Adipose tissue (tissue), 3 donors: ENCODE measurements at regions not wholly inside any gene's neighbourhood (a gene's known extent, or its start where the extent isn't known, plus 50 kb on each side); places are given as distances from the start of the nearest gene placed in this dataset.

ENCODE experiments used
- H3K27ac ChIP-seq: one replicate; pipeline ENCODE4 v1.5.1; 2013; ENCODE audit warnings: low read depth, low read length
- WGBS, 3 donors: extraction: QIAGEN DNeasy Blood & Tissue Kit; methylation state at CpG; one replicate each; pipeline ENCODE4 v1.1.7; 2013; 5-methylcytosine and 5-hydroxymethylcytosine counted together
- donor health status: healthy with polysubstance abuse.
- donor health status: Bipolar disorder and iron deficiency.
- donor health status: healthy.

DNA sequence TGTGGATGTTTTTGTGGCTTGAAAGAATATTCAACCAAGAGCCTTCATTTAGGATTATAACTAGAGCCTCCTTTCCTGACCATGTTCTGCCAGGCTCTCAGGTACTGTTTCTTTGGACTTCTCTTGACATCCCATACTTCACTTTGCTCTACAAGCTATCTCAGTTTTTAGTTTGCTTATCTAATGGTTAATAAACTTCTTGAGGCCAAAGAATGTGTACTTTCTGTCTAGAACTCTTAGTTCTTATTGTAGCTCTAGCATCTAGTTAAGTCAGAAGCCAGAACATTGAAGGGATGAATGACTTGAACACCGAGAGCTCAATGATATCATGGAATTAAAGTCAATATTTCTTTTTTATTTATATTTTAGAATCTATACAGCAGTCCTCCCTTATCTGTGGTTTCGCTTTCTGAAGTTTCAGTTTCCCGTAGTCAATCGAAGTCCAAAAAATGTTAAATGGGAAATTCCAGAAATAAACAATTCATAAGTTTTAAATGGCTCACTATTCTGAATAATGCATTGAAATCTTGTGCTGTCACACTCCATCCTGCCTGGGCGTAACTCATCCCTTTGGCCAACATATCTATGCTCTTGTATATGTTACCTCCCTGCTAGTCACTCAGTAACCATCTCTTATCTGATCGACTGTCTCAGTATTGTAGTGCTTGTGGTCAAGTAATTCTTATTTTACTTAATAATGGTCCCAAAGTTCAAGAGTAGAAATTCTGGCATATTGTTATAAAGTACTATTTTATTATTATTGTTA lies 368.6 kb upstream of the RBMS3 start:
- H3K27ac ChIP-seq = no peak overlapping the region
- WGBS, 3 donors = 66 to 72% (median 70%) methylated on average over 6 of the region's 6 CpGs

DNA sequence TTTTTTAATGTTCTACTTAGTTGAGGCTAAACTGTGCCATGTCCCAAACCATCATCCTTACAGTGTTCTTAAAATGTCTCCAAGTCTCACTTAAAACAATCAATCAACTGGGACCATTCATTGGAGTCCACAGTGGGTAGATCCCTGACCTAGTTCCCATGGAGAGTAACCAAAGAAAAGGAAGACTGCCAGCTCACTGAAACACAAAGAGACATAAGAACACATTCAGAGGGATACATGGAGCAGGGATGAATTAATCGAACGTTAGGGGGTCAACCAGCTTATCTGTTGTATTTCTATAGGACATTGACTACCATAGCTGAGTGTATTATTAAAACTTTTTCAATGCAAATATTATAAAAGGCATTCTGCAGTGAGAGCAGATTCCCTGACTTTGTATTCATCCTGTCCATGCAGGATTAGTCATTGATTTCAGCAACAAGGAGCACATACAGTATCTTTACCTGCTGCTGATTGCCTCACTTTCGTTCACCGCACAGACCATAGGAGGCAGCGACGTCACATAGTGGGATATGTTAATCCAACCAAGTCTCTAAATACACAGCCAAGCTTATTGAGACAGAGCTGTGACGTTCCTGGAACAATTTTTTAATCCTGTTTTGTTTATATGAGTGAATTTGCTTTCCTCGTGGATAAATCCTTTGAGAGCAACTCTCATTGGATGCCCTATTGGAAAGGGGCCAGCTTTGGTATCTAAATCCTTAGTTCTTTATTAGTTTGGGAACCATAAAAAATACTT lies 364.9 kb upstream of the RBMS3 start:
- WGBS, 3 donors = 39 to 55% (median 51%) methylated on average over 8 of the region's 8 CpGs
- no peak overlapping the region for H3K27ac ChIP-seq

DNA sequence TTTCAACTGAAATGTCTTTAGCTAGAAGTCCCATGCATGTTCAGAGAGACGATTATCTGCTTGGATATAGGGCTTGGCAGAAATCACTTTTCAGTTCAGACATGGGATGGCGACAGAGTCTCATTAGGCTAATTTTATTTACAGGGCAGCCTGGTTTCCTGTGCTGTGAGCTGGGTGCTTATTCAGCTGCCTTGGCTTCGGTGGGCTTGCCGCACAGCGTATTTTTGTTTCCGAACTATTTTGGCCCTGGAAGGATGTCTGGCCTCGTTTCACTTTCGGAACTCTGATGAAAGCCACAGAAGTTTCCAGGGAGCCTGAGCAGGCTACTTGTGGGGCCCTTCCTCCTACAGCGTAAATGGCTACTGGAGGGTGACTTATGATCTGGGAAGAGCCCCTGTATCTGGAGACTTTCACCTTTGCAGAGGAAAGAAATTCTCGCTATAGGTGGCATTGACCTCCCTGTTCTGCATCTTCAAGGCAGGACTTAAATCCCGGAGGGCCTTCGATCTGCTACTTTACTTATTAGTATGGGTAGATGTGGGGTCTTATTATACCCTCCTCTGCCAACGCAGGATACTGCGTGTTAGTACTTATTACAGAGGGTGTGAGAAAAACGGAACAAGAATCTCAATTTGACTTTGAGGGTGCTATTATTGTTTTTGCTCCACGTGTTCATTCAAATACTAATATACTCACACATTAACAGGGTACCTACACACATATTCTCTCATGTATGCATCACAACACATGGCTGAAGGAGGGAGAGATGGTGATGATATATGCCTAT lies 364.0 kb upstream of the RBMS3 start:
- 46 to 68% (median 48%) methylated on average over 16 of the region's 16 CpGs for WGBS, 3 donors
- peak overlapping the region; percentile 22 for H3K27ac ChIP-seq

DNA sequence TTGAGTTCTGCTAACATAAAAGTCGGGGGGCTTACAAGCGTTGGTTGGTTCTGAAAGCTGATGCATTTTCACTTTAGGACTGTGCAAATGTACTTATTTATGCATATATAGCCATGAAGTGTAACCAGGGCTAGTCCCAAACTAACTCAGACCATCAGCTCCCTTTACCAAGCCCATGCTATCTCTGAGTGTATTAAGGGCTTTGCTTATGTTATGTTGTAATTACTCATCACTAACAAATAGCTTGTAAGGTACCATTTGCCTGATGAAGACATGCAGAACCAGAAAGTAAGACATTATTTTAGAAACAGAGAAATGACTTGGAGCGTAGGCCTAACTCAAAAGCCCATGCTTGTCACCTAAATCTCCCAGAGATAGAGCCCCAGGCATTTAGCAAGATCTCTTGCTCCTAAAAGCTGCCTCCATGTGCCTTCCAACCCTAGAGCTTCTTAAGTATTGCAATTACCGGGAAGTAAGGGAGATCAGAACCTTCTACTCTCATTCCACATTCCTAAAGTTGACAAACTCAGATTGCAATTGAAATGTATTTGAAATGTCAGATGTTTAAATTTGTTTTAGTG lies 362.9 kb upstream of the RBMS3 start:
- no peak overlapping the region for H3K27ac ChIP-seq
- WGBS, 3 donors = 71 to 93% (median 82%) methylated on average over 4 of the region's 4 CpGs

DNA sequence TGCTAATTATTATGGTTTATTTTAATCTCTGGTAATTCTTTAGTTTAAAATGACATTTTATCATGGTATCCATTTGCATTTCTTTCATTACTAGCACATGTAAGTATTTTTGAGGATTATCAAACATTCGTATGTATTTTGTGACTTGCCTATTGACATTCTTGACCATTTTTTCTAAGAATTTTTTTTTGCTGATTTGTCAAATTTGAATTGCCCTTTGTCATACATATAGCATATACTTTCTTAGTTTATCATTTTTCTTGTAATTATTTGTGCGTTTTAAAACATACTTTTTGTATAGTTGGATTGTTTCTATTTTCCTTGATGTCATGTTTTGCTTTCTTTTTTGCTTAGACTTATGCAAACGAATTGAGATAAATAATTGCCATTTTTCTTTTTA lies 358.5 kb upstream of the RBMS3 start:
- WGBS, 3 donors = 75 to 94% (median 88%) methylated on average over 3 of the region's 3 CpGs
- no peak overlapping the region for H3K27ac ChIP-seq

DNA sequence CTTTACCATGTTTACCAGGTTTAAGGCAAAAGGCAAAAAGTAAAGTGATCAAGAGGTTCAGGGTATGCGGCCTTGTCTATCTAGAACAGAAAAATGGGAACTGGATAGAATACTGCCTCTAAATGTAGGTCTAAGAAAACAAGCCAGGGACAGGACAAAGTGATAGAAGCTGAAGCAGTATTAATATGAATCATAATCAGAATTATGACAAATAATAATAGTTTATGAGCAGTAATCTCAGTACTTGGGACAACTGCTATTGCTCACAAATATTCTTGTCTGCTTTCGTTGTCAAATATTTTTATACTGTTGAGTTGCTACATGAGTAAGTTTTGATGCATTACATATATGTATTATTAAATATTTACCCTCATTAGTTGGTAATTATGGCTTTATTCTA lies 356.9 kb upstream of the RBMS3 start:
- 84 to 95% (median 92%) methylated on average over 2 of the region's 2 CpGs for WGBS, 3 donors
- H3K27ac ChIP-seq = no peak overlapping the region

DNA sequence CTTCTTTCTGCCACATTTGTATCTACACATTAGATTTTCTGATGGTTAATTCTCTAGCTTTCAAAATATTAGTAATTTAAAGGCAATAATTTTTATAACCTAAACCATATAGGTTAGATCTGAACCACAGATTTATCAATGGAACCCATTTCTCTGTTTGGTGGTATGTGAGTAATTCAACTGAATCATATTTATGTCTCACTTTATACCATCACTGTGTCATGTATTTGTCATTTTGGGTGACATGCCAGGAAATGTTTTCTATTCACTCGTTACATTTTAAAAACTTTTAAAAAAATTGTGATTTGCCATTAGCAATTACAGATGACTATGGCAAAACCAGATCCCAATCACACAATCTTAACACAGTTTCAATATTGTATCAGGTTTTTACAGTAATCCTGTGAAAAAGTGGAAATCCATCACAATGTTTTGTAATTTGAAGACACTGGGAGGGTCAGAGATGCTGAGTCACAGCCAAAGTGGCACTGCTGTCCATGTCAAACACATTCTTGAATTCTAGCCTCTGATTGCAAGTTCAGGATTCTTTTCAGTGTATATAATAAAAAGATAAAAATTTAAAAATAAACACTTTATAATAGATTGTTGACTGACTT lies 356.0 kb upstream of the RBMS3 start:
- 76 to 87% (median 85%) methylated on average over 1 of the region's 1 CpG for WGBS, 3 donors
- no peak overlapping the region for H3K27ac ChIP-seq

DNA sequence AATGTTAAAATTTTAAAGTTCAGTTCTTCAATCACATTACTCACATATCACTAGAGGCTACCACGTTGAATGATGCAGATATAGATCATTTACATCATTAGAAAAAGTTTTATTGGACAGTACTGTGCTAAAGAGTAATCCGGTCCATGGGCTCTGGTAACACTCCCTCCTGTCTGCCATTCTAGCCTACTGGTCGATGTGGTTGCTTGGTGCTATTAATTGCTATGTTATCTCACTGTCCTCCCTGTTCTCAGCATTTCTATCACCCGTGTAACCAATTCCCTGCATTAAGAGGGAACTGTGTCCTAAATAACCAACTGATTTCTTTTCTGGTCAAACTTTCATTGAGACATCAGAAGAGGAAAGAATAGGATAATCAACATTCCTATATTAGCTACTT lies 347.5 kb upstream of the RBMS3 start:
- 65 to 90% (median 83%) methylated on average over 4 of the region's 4 CpGs for WGBS, 3 donors
- H3K27ac ChIP-seq = no peak overlapping the region

DNA sequence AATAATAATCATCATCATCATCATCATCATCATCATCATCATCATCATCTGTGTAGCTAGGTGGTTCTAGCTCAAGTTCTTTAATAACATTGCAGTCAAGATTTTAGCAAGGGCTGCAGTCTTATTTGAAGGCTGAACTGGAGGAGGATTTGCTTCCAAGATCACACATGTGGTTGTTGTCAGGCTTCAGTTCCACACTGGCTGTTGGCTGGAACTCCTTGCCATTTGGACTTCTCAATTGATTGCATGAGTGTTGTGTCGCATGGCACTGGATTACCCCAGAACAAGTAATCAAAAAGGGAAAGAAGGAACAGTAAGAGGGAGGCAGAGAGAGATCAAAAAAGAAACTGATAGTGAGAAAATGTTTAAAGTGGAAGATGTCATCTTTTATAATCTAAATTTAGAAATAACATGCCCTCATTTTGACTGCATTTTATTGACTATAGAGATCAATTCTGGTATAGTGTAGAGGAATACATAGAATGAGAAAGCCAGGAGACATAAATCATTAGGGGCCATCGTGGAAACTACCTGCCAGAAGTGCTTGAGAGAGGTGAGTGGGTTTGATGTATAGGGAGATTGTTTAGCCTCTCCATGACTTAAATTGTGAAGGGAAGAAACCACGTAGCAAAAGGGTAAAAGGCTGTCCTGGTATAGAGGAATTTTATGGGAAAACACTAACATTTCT lies 346.6 kb upstream of the RBMS3 start:
- H3K27ac ChIP-seq = no peak overlapping the region
- 67 to 76% (median 75%) methylated on average over 3 of the region's 3 CpGs for WGBS, 3 donors

DNA sequence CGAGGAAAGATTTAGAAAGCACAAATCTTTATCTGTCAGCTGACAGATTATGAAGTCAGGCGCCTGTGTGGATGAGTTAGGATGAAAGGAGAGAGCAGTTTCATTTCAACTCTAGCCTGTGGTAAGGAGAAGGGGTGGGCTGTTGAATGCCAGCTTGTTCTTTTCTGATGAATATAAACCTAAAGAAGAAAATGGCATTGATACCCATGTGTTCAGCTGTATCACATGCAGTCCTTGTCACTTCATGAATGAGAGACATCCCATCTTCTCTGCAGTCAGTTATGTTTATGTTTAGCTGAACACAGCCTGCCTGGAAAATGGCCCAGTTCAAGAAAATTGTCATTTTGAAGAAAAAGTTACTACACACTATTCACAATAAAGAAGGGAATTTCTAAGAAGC lies 345.7 kb upstream of the RBMS3 start:
- no peak overlapping the region for H3K27ac ChIP-seq
- 60 to 69% (median 69%) methylated on average over 2 of the region's 2 CpGs for WGBS, 3 donors

DNA sequence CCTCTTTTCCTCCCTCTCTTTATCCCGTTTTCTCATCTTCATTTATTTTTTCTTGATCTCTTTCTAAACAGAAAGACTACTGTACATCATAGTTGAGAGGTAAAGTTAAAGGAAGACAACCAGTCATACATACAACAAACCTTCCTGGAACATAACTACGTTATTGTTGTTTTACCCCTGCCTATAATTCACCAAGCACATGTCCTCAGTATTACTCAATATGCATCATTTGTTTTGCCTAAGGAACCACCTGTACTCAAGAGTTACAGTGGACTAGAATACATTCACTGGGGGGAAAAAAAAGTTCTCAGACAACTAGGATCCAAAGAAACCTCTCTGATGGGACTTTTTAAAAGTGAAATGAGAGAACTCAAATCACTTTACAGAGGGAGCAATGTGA lies 344.7 kb upstream of the RBMS3 start:
- H3K27ac ChIP-seq = no peak overlapping the region
- 41 to 69% (median 49%) methylated on average over 2 of the region's 2 CpGs for WGBS, 3 donors

DNA sequence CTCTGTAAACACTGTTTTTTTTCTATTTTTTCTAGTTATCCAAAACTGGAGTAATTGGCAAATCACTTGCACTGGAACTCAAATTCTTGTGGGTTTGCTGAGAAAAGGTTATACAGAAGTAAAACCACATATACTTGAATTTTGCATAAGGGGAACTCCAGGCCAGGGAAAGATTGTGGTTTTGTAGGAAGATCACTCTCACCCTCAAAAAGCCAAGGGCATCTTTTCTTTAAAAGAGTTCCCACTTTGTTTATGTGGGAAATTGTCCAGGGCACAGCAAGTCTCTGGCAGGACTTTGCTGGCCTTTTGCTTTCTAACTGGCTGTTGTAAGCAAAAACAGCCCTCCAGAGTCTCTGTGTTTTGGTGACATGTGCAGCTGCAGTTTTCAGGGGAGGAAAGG lies 340.3 kb upstream of the RBMS3 start:
- H3K27ac ChIP-seq = no peak overlapping the region

DNA sequence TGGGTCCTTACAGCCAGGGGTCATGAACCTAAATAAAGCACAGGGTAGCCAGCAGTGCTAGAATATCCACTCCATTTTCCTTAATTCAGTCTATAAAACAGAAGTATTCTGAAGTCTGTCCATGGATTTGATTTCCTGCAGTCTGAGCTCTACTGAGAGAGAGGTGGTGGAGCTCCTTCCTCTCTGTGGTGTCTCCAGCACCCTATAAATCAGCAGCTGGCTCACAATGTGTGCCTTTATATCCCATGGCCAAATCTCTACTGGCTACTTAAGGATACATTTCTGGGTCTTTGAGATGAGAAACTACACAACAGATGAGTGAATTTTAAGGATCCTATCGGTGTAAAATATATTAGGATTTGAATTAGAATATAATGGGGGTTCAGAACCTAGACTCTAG lies 339.9 kb upstream of the RBMS3 start:
- no peak overlapping the region for H3K27ac ChIP-seq
- WGBS, 3 donors = 66 to 91% (median 84%) methylated on average over 1 of the region's 1 CpG

DNA sequence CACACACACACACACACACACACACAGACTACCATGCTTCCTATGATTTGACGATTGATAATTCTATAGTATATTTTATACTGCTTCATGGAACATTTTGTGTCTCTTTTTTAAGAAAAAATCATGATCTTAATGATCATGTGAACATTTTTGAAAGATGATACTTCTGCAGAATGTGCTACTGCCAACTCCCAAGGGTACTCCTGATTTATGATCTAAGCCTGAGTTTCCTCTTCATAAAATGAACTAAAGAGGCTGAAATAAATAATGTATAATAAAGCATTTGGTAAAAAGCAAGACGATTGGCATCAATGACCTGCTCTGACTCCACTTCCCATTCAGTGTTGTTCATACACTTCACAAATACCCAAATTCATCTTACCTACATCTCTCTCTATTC lies 333.8 kb upstream of the RBMS3 start:
- WGBS, 3 donors = 44 to 56% (median 49%) methylated on average over 2 of the region's 2 CpGs

DNA sequence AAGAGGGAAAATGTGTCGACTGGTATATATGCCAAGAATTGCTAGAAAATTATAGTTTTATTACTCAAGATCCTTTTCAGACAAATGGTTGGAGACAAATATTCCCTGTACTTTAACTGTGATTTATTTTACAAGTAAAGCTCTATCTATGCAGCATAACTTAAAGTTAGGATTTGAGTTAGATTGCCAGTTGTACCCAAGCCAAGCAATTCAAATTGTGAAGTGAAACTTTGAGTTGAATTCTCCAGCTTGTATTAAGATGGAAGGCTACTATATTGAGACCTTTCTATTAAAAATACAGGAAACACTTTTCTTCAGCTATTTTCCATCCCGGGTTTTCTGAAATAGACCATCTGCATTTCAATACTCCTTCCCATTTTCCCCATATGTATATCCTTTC lies 333.1 kb upstream of the RBMS3 start:
- 64 to 68% (median 65%) methylated on average over 2 of the region's 2 CpGs for WGBS, 3 donors
- no peak overlapping the region for H3K27ac ChIP-seq

More for the DNA sequence above, 333.8 kb upstream of the RBMS3 start:
- no peak overlapping the region for H3K27ac ChIP-seq

DNA sequence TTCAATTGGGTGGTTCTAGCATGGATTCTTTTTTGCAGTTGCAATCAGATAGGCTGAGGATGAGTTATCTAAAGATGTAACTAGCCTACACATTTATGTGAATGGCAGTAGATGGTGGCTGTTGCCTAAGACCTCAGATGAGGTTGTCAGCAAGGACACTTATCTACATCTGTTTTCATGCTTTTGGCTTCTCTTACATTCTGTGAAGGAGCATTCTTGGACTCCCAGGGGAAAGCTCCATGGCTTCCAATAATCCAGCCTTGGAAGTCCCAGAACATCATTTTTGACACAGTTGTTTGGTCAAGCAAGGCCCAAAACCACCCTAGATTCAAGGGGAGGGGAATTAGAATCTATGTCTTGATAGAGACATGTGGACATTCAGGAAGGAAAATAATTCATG lies 332.2 kb upstream of the RBMS3 start:
- H3K27ac ChIP-seq = no peak overlapping the region

DNA sequence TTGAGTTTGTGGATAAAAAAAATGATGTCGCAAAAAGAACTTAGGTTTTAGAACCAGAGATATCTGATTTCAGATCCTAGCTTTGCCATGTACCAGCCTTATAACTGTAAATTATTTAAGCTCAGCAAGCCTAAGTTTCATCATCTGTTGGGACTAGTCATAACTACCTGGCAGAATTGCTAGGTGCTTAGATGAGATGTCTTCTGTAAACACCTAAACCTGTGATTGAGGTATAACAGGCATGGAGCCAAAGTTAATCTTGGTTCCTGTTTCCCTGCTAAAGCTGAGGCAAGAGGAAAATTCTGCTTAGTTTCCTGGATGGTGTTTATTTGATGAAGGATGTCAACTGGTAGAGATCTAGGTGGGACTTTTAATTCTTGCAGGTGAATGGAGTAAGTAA lies 331.3 kb upstream of the RBMS3 start:
- H3K27ac ChIP-seq = no peak overlapping the region
- WGBS, 3 donors = 97 to 100% (median 97%) methylated on average over 1 of the region's 1 CpG

DNA sequence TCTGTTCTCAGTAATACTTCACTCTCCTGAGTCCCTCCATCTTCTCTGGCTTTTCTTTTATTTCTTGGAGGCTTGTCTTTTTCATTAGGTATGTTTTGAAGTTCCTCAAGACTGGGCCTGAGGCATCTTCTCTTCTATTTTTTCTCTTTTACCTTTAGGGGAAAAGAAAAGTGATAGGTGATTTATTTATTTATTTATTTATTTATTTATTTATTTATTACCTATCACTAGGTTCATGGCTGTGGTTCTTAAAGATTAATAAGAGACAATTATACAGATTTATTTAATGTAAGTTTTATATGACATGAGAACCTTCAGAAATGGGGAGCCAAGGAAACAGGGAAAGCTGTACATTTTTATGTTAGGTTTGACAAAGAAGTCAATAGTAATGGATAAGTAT lies 330.3 kb upstream of the RBMS3 start:
- no peak overlapping the region for H3K27ac ChIP-seq
